Endothelial cell of umbilical vein (primary cell): ENCODE measurements at regions not wholly inside any gene's neighbourhood (a gene's known extent, or its start where the extent isn't known, plus 50 kb on each side); places are given as distances from the start of the nearest gene placed in this dataset.

Experiments
- BruUV-seq: library from RNA; stranded (reverse); fragments of 400-500 nt; replicated peaks from 2 replicates; lab custom pipeline; 2021; lab: Mats Ljungman, UMichigan
- CTCF ChIA-PET: fragments of 300-600, 350-600 bp; sonication (Branson Sonifier 250); formaldehyde crosslinking; loops from one replicate; lab custom pipeline; 2021; ENCODE audit warnings: antibody characterized with exemption, inconsistent platforms; lab: Charles Lee
- POLR2A ChIA-PET: fragments of 300-600, 350-600 bp; sonication (Branson Sonifier 250); formaldehyde crosslinking; loops from one replicate; lab custom pipeline; 2021; ENCODE audit warnings: antibody characterized with exemption, inconsistent platforms; lab: Charles Lee
- DNase-seq: peaks from one replicate; pipeline ENCODE4 v3.0.0-alpha.2; 2011; ENCODE audit warnings: low read depth, low spot score
- FAIRE-seq: peaks from 2 replicates; lab custom pipeline; 2011; peaks lifted over from hg19 to GRCh38; lab: Jason Lieb, UNC
- H2AFZ ChIP-seq: 2 replicates; pipeline ENCODE4 v1.6.0; 2012; ENCODE audit warnings: low read depth, low read length, control low read depth, inconsistent platforms
- H3K27ac ChIP-seq: 2 replicates; pipeline ENCODE4 v1.5.1; 2011; ENCODE audit warnings: low read depth, mild to moderate bottlenecking, control low read depth, low read length, moderate library complexity; ENCODE audit not compliant: insufficient read depth
- H3K27me3 ChIP-seq, 2 experiments: 2 replicates each; pipeline versions ENCODE4 v1.6.0 to v1.6.1; 2011; ENCODE audit warnings: low read length in 2 of 2, mixed read lengths in 1 of 2; ENCODE audit not compliant: control insufficient read depth in 2 of 2, insufficient read depth in 2 of 2
- H3K36me3 ChIP-seq, 2 experiments: 2 replicates in 1 of 2; 3 replicates in 1 of 2; pipeline ENCODE4 v1.5.1; 2011; ENCODE audit warnings: low read length in 2 of 2, mild to moderate bottlenecking in 1 of 2, moderate library complexity in 1 of 2; ENCODE audit not compliant: control insufficient read depth in 2 of 2, insufficient read depth in 2 of 2; ENCODE audit errors: extremely low read depth in 1 of 2
- H3K4me1 ChIP-seq: 3 replicates; pipeline ENCODE4 v1.5.1; 2011; ENCODE audit warnings: mild to moderate bottlenecking, low read length; ENCODE audit not compliant: control insufficient read depth, insufficient read depth; ENCODE audit errors: extremely low read depth
- H3K4me2 ChIP-seq: 2 replicates; pipeline ENCODE4 v1.6.1; 2011; ENCODE audit warnings: low read length, control low read depth, mixed read lengths; ENCODE audit not compliant: insufficient read depth
- H3K4me3 ChIP-seq, 3 experiments: fragments of 200-600 bp in 1 of 3; sonication (generic), shearing (Covaris generic) in 1 of 3; replicated peaks in 1 of 3; 2 replicates each; pipeline ENCODE4 v1.5.1; 2011 to 2016; ENCODE audit warnings: control low read depth in 3 of 3, low read length in 3 of 3, mild to moderate bottlenecking in 2 of 3, inconsistent platforms in 1 of 3, low read depth in 1 of 3, moderate library complexity in 1 of 3; ENCODE audit not compliant: insufficient read depth in 1 of 3
- H3K79me2 ChIP-seq: 2 replicates; pipeline ENCODE4 v1.6.0; 2012; ENCODE audit warnings: low read length, inconsistent platforms; ENCODE audit not compliant: control insufficient read depth, insufficient read depth
- H3K9ac ChIP-seq: replicated peaks from 2 replicates; pipeline ENCODE3; 2011; ENCODE audit warnings: low read length, control low read depth; ENCODE audit not compliant: insufficient read depth; ENCODE audit errors: extremely low read depth
- H3K9me1 ChIP-seq: replicated peaks from 3 replicates; pipeline ENCODE4 v1.6.0; 2011; ENCODE audit warnings: mild to moderate bottlenecking, low read length; ENCODE audit not compliant: control insufficient read depth, insufficient read depth; ENCODE audit errors: extremely low read depth
- H3K9me3 ChIP-seq: replicated peaks from 2 replicates; pipeline ENCODE4 v1.5.1; 2012; ENCODE audit warnings: low read length, inconsistent platforms; ENCODE audit not compliant: control insufficient read depth, insufficient read depth
- H4K20me1 ChIP-seq: replicated peaks from 2 replicates; pipeline ENCODE3; 2011; ENCODE audit warnings: mild to moderate bottlenecking, low read length; ENCODE audit not compliant: control insufficient read depth, insufficient read depth; ENCODE audit errors: extremely low read depth
- FOS ChIP-seq: IDR thresholded peaks from 2 replicates; pipeline ENCODE4 v1.6.1; 2011; ENCODE audit warnings: mild to moderate bottlenecking, low read length, moderate library complexity, borderline replicate concordance; ENCODE audit not compliant: insufficient read depth
- MYC ChIP-seq: IDR thresholded peaks from one replicate; pipeline ENCODE4 v1.6.1; 2011; ENCODE audit warnings: mild to moderate bottlenecking, low read depth, low read length
- dilution Hi-C: fragments of 300-500 bp; cut with MboI; formaldehyde crosslinking; loops from one replicate; pipeline ENCODE4 v1.15.0; 2019; ENCODE audit warnings: low sequenced_read_pairs; ENCODE audit not compliant: extremely low pct_ligation_motif_present
- intact Hi-C: fragments of 100-400 bp; cut with micrococcal nuclease; formaldehyde crosslinking; loops from one replicate; pipeline ENCODE4 v1.10.0; 2022

DNA sequence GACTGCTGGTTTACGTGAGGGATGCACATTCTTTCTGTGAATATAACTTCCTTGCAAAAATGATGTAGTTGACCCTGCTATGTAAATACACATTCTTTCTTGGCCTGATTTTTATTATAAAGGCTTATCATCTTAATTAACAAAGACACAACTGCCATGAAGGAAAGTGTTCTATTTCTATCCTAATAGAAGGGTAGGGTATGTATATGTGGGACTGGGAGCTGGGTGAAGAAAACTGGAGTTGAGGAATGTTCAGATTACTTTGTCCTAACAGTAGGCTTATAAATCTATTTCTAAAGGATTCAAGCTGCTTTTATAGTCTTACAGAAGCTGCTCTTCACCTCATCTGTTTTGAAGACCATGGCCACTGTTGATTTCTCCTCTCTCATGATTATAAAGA is 76.5 kb upstream of the RGS17 start:
- Histone ChIP-seq H3K4me2 (no peak overlapping the region), H3K4me1 (peaks cover 4% of the 10 kb centered on the region), H2AFZ (no peak overlapping the region), H3K27me3 (peaks cover 0 to 2% of the 10 kb centered on the region in 2 experiments), H4K20me1 (no peaks in the 10 kb centered on the region), H3K36me3 (no peaks in the 10 kb centered on the region), H3K9me1 (no peaks in the 10 kb centered on the region), H3K79me2 (no peaks in the 10 kb centered on the region), H3K9ac (no peak overlapping the region), H3K9me3 (no peaks in the 10 kb centered on the region), H3K4me3 (no peak overlapping the region), H3K27ac (no peak overlapping the region)
- POLR2A ChIA-PET = no interaction called here
- no TSS peak for BruUV-seq
- DNase-seq (no peak), FAIRE-seq (no peak)
- intact Hi-C loops (no loop called here), dilution Hi-C loops (no loop called here)
- CTCF ChIA-PET = no interaction called here
- no peak for TF ChIP-seq FOS

DNA sequence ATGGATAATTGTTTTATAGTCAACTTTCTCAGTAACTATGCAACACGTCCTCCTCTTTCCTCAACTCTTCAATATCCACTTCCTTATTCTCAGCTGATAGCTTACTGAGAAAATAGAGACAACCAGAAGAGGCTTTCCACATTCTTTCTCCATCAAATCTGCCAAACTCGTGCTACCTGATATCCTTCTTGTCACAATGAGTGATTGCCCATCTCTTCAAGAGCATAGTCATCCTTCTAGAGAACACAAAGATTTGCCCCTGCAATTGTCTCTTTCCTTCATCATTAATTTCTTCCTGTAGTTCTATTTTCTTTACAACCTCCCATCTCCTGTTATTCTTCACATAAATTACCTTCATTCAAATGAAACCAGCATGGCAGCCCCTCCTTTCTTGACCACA is 75.9 kb upstream of the RGS17 start:
- no peaks in the 10 kb centered on the region for H3K9me1 ChIP-seq
- no peak overlapping the region for H3K4me2 ChIP-seq
- no peaks in the 10 kb centered on the region for H3K79me2 ChIP-seq
- POLR2A ChIA-PET = no interaction called here
- H4K20me1 ChIP-seq = no peaks in the 10 kb centered on the region
- intact Hi-C loops (no loop called here), dilution Hi-C loops (no loop called here)
- peaks cover 0 to 2% of the 10 kb centered on the region in 2 experiments for H3K27me3 ChIP-seq
- no peak for TF ChIP-seq MYC
- no peaks in the 10 kb centered on the region for H3K36me3 ChIP-seq
- no peak for FAIRE-seq
- no TSS peak for BruUV-seq
- peaks cover 4% of the 10 kb centered on the region for H3K4me1 ChIP-seq
- H3K27ac ChIP-seq = no peak overlapping the region
- no peak overlapping the region for H2AFZ ChIP-seq
- no peaks in the 10 kb centered on the region for H3K9me3 ChIP-seq
- no peak overlapping the region for H3K9ac ChIP-seq
- no peak overlapping the region for H3K4me3 ChIP-seq
- CTCF ChIA-PET = no interaction called here
- no peak for DNase-seq
